GM12878 (cell line): ENCODE measurements at regions not wholly inside any gene's neighbourhood (a gene's known extent, or its start where the extent isn't known, plus 50 kb on each side); places are given as distances from the start of the nearest gene placed in this dataset.
"Not testable (repeated sequence)": the region's sequence is repeated elsewhere in the genome, so short reads cannot be mapped to it uniquely, and the experiment has no call there.

Source experiments
- ATAC-seq: fragments of 200-7000 bp; cut with Tn5 transposase; 3 replicates; pipeline ENCODE4 v1.9.1; 2020; ENCODE audit warnings: mild to moderate bottlenecking, moderate library complexity
- BruUV-seq: library from RNA; stranded (reverse); fragments of 400-500 nt; replicated peaks from 2 replicates; lab custom pipeline; 2021; lab: Mats Ljungman, UMichigan
- CTCF ChIA-PET: fragments of 300-600 bp; sonication (Branson Sonifier 250); formaldehyde crosslinking; extraction: SDS; loops from one replicate; lab custom pipeline; 2021; ENCODE audit warnings: inconsistent platforms; lab: Yijun Ruan, JAX
- POLR2A ChIA-PET: fragments of 350-600 bp; formaldehyde crosslinking; extraction: SDS; loops from one replicate; lab custom pipeline; 2021; ENCODE audit warnings: inconsistent platforms; lab: Charles Lee
- RAD21 ChIA-PET: fragments of 300-600 bp; sonication (Branson Sonifier 250); formaldehyde crosslinking; loops from one replicate; lab custom pipeline; 2023; ENCODE audit warnings: antibody characterized with exemption; ENCODE audit not compliant: unreplicated experiment; lab: Charles Lee
- SMC1A ChIA-PET: fragments of 300-600 bp; sonication (Branson Sonifier 250); formaldehyde crosslinking; loops from one replicate; lab custom pipeline; 2023; ENCODE audit not compliant: unreplicated experiment, uncharacterized antibody; lab: Charles Lee
- DNase-seq: peaks from one replicate; pipeline ENCODE4 v3.0.0-alpha.2; 2011; ENCODE audit warnings: low read depth, low spot score
- FAIRE-seq: peaks from 3 replicates; lab custom pipeline; 2011; peaks lifted over from hg19 to GRCh38; lab: Jason Lieb, UNC
- H2AFZ ChIP-seq: 2 replicates; pipeline ENCODE4 v1.6.0; 2011; ENCODE audit warnings: low read depth, low read length, control low read depth; ENCODE audit not compliant: control insufficient read depth
- H3K27ac ChIP-seq: 2 replicates; pipeline ENCODE4 v1.5.1; 2011; ENCODE audit warnings: control low read depth; ENCODE audit not compliant: control insufficient read depth, insufficient read depth
- H3K27me3 ChIP-seq, 2 experiments: replicated peaks in 1 of 2; 2 replicates each; pipeline versions ENCODE4 v1.6.0 to v1.6.1; 2011; ENCODE audit warnings: low read length in 1 of 2; ENCODE audit not compliant: control insufficient read depth in 2 of 2, insufficient read depth in 2 of 2
- H3K36me3 ChIP-seq, 2 experiments: 2 replicates each; pipeline ENCODE4 v1.5.1; 2011; ENCODE audit warnings: low read length in 1 of 2; ENCODE audit not compliant: control insufficient read depth in 2 of 2, insufficient read depth in 2 of 2
- H3K4me1 ChIP-seq: 2 replicates; pipeline ENCODE4 v1.6.1; 2011; ENCODE audit warnings: mild to moderate bottlenecking, low read length, moderate library complexity, mixed read lengths; ENCODE audit not compliant: control insufficient read depth, insufficient read depth
- H3K4me2 ChIP-seq: 2 replicates; pipeline ENCODE4 v1.6.0; 2011; ENCODE audit warnings: control low read depth; ENCODE audit not compliant: control insufficient read depth, insufficient read depth
- H3K4me3 ChIP-seq: fragments of 200-600 bp; sonication (generic); 2 replicates; pipeline ENCODE4 v1.5.1; 2016
- H3K79me2 ChIP-seq: 2 replicates; pipeline ENCODE4 v1.6.0; 2011; ENCODE audit warnings: low read length; ENCODE audit not compliant: control insufficient read depth, insufficient read depth
- H3K9ac ChIP-seq: 2 replicates; pipeline ENCODE4 v1.8.0; 2011; ENCODE audit warnings: low read length, control low read depth, mixed read lengths; ENCODE audit not compliant: control insufficient read depth, insufficient read depth
- H3K9me3 ChIP-seq: replicated peaks from 3 replicates; pipeline ENCODE4 v1.5.1; 2011; ENCODE audit warnings: mild to moderate bottlenecking, low read length; ENCODE audit not compliant: control insufficient read depth, insufficient read depth
- H4K20me1 ChIP-seq: 2 replicates; pipeline ENCODE4 v1.6.0; 2011; ENCODE audit not compliant: control insufficient read depth, insufficient read depth
- BMI1 ChIP-seq: fragments of 450-650 bp; IDR thresholded peaks from 2 replicates; pipeline ENCODE4 v1.6.1; 2016; ENCODE audit warnings: mild to moderate bottlenecking, moderate library complexity, borderline replicate concordance
- GABPA ChIP-seq: IDR thresholded peaks from 2 replicates; pipeline ENCODE4 v1.6.1; 2014; ENCODE audit warnings: antibody characterized with exemption, low read depth, mild to moderate bottlenecking, inconsistent platforms
- IRF3 ChIP-seq: fragments of 450-650 bp; IDR thresholded peaks from 2 replicates; pipeline ENCODE4 v1.6.1; 2014; ENCODE audit warnings: mild to moderate bottlenecking
- PBX3 ChIP-seq: IDR thresholded peaks from 2 replicates; pipeline ENCODE4 v1.6.1; 2011; ENCODE audit warnings: mild to moderate bottlenecking, low read depth, low read length, moderate library complexity; ENCODE audit not compliant: insufficient replicate concordance
- POLR2AphosphoS5 ChIP-seq: IDR thresholded peaks from 2 replicates; pipeline ENCODE4 v1.6.1; 2011; ENCODE audit warnings: mild to moderate bottlenecking, low read length, inconsistent platforms
- RCOR1 ChIP-seq: conservative IDR thresholded peaks from 2 replicates; pipeline ENCODE4 v1.6.1; 2012; ENCODE audit warnings: low read depth, low read length, improper control_type of control experiment
- TCF7 ChIP-seq: IDR thresholded peaks from 2 replicates; pipeline ENCODE4 v1.6.1; 2014; ENCODE audit warnings: antibody characterized with exemption, borderline replicate concordance
- WRNIP1 ChIP-seq: IDR thresholded peaks from 2 replicates; pipeline ENCODE4 v1.6.1; 2011; ENCODE audit warnings: low read depth, low read length, improper control_type of control experiment, borderline replicate concordance
- ZNF207 ChIP-seq: fragments of 450-650 bp; IDR thresholded peaks from 2 replicates; pipeline ENCODE4 v1.6.1; 2014; ENCODE audit warnings: antibody characterized with exemption, mild to moderate bottlenecking, borderline replicate concordance
- ZSCAN29 ChIP-seq: fragments of 450-650 bp; IDR thresholded peaks from 2 replicates; pipeline ENCODE4 v1.6.1; 2017; ENCODE audit warnings: mild to moderate bottlenecking, moderate library complexity
- WGBS: methylation state at CpG from one replicate; pipeline ENCODE4 v1.1.6; 2016; ENCODE audit warnings: low lambda C conversion rate; ENCODE audit not compliant: insufficient replicate concordance, insufficient coverage; ENCODE audit errors: missing lambda C conversion rate; 5-methylcytosine and 5-hydroxymethylcytosine counted together
- in situ Hi-C: fragments of 300-500 bp; cut with MboI; formaldehyde crosslinking; loops from 9 replicates; pipeline ENCODE4 v1.14.3; 2018; ENCODE audit warnings: mixed read lengths
- intact Hi-C: fragments of 100-400 bp; cut with micrococcal nuclease; formaldehyde crosslinking; loops from one replicate; pipeline ENCODE4 v1.14.2; 2022; ENCODE audit not compliant: unreplicated experiment

DNA sequence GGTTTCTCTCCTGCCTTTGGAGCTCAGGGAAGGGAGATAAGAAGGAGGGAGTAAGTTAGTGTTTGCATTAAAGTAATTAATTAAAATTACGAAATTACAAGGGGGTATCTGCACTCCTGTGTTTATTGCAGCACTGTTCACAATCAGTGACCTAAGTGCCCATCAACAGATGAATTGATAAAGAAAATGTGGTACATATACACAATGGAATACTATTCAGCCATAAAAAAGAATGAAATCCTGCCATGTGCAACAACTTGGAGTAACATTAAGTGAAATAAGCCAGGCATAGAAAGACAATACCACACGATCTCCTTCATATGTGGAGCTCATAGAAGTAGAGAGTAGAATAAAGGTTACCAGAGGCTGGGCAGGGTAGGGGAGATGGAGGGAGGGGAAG, 202.0 kb downstream of the SHQ1 start:
- Histone ChIP-seq H3K27ac (no peak overlapping the region), H3K4me2 (no peak overlapping the region), H3K27me3 (no peaks in the 10 kb centered on the region), H2AFZ (no peak overlapping the region), H3K9me3 (no peaks in the 10 kb centered on the region; the same call in 2 of the 3 replicates), H3K4me1 (no peaks in the 10 kb centered on the region), H4K20me1 (no peaks in the 10 kb centered on the region), H3K9ac (no peak overlapping the region), H3K4me3 (no peak overlapping the region), H3K79me2 (no peaks in the 10 kb centered on the region), H3K36me3 (no peaks in the 10 kb centered on the region)
- FAIRE-seq (no peak), ATAC-seq (no peak), DNase-seq (no peak)
- RAD21 ChIA-PET = no interaction called here
- BruUV-seq = no TSS peak
- 3% methylated on average over 2 of the region's 2 CpGs for WGBS
- intact Hi-C loops (no loop called here), in situ Hi-C loops (no loop called here)
- CTCF ChIA-PET = interaction anchor here (0.6 to 1.4 kb wide), 2 partner anchors 20 to 466 kb away, joined by 3 to 6 read pairs; no protein-coding TSS in a partner anchor
- POLR2A ChIA-PET = no interaction called here
- no peak for TF ChIP-seq BMI1
- no peak for TF ChIP-seq IRF3
- no peak for TF ChIP-seq POLR2AphosphoS5
- TF ChIP-seq TCF7 = no peak
- no peak for TF ChIP-seq GABPA
- no peak for TF ChIP-seq ZNF207
- TF ChIP-seq ZSCAN29 = no peak
- no peak for TF ChIP-seq PBX3
- no peak for TF ChIP-seq WRNIP1
- no peak for TF ChIP-seq RCOR1
- SMC1A ChIA-PET = interaction anchor here (1.1 to 1.4 kb wide), 2 partner anchors 16 to 19 kb away, joined by 3 read pairs; no protein-coding TSS in a partner anchor

DNA sequence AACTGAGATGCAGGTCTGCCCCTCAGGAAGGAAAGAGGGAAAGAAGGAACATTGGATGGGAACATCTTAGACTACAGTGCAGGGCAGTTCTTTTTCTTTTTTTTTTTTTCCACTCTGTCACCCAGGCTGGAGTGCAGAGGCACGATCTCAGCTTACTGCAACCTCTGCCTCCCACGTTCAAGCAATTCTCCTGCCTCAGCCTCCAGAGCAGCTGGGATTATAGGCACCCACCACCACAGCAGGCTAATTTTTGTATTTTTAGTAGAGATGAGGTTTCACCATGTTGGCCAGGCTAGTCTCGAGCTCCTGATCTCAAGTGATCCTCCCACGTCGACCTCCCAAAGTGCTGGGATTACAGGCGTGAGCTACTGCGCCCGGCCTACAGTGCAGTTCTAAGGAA, 204.6 kb downstream of the SHQ1 start:
- SMC1A ChIA-PET = interaction anchor here (0.8 to 1.8 kb wide), 3 partner anchors 10 to 78 kb away, joined by 3 to 5 read pairs (median 3); no protein-coding TSS in a partner anchor
- not testable (repeated sequence) for FAIRE-seq

More for the DNA sequence above, 204.6 kb downstream of the SHQ1 start:
- H3K9me3 ChIP-seq, H3K36me3 ChIP-seq, BruUV-seq, H3K9ac ChIP-seq, ATAC-seq, POLR2A ChIA-PET, H3K4me3 ChIP-seq, H3K27me3 ChIP-seq, intact Hi-C loops, H4K20me1 ChIP-seq, H3K79me2 ChIP-seq, DNase-seq, in situ Hi-C loops, H3K27ac ChIP-seq, H3K4me1 ChIP-seq, H2AFZ ChIP-seq, H3K4me2 ChIP-seq: not testable (repeated sequence)
- 75% methylated on average over 7 of the region's 8 CpGs for WGBS
- CTCF ChIA-PET = interaction anchor here (0.6 to 0.8 kb wide), 2 partner anchors 9 to 800 kb away, joined by 3 to 4 read pairs; no protein-coding TSS in a partner anchor
- RAD21 ChIA-PET = interaction anchor here (1.1 kb wide), 1 partner anchor 22 kb away, joined by 4 read pairs; no protein-coding TSS in a partner anchor
